ENCODE measurements at regions not wholly inside any gene's neighbourhood (a gene's known extent, or its start where the extent isn't known, plus 50 kb on each side); places are given as distances from the start of the nearest gene placed in this dataset.

- Histone ChIP-seq H3K27me3 (ENCODE audit: insufficient read depth, insufficient read length) (no peaks in the 10 kb centered on the region), H3K9ac (ENCODE audit: insufficient read length, low read depth) (no peak overlapping the region), H3K9me3 (ENCODE audit: insufficient read depth, low read length) (no peaks in the 10 kb centered on the region), H3K36me3 (ENCODE audit: insufficient read depth, insufficient read length, low read length) (no peaks in the 10 kb centered on the region), H3K4me3 (ENCODE audit: insufficient read length, low read depth) (no peak overlapping the region), H3K4me1 (ENCODE audit: insufficient read depth, insufficient read length) (no peaks in the 10 kb centered on the region)
- TF ChIP-seq ZNF274 (IDR thresholded peaks at IDR 0.05; ENCODE audit: low read depth, low read length) (no peak), YY1 (IDR thresholded peaks at IDR 0.05; ENCODE audit: insufficient read depth, insufficient read length) (no peak), SUZ12 (IDR thresholded peaks at IDR 0.05; ENCODE audit: extremely low read depth, insufficient read depth, insufficient read length) (no peak)
- no peak for DNase-seq (ENCODE audit: low read depth, low spot score)
These were observed 245.0 kb upstream of the KHDRBS2 start for GRCh38 chr6:62530985-62531384.

- no peak overlapping the region for H3K4me3 ChIP-seq (ENCODE audit: insufficient read length, low read depth)
- no peaks in the 10 kb centered on the region for H3K4me1 ChIP-seq (ENCODE audit: insufficient read depth, insufficient read length)
- no peak for DNase-seq (ENCODE audit: low read depth, low spot score)
These were observed 243.0 kb upstream of the KHDRBS2 start for GRCh38 chr6:62528894-62529526.

GRCh38 chr6:62523630-62524029, 237.6 kb upstream of the KHDRBS2 start:
- no peak for TF ChIP-seq SUZ12 (IDR thresholded peaks at IDR 0.05; ENCODE audit: extremely low read depth, insufficient read depth, insufficient read length)
- no peak for TF ChIP-seq YY1 (IDR thresholded peaks at IDR 0.05; ENCODE audit: insufficient read depth, insufficient read length)
- TF ChIP-seq ZNF274 (IDR thresholded peaks at IDR 0.05; ENCODE audit: low read depth, low read length), result no peak
- Histone ChIP-seq H3K4me3 (ENCODE audit: insufficient read length, low read depth) (no peak overlapping the region), H3K9ac (ENCODE audit: insufficient read length, low read depth) (no peak overlapping the region), H3K27me3 (ENCODE audit: insufficient read depth, insufficient read length) (no peaks in the 10 kb centered on the region), H3K36me3 (ENCODE audit: insufficient read depth, insufficient read length, low read length) (no peaks in the 10 kb centered on the region), H3K9me3 (ENCODE audit: insufficient read depth, low read length) (no peaks in the 10 kb centered on the region), H3K4me1 (ENCODE audit: insufficient read depth, insufficient read length) (no peaks in the 10 kb centered on the region)
- DNase-seq (ENCODE audit: low read depth, low spot score), result no peak

More at GRCh38 chr6:62528894-62529526, 243.0 kb upstream of the KHDRBS2 start:
- H3K36me3 ChIP-seq (ENCODE audit: insufficient read depth, insufficient read length, low read length), result no peaks in the 10 kb centered on the region
- H3K27me3 ChIP-seq (ENCODE audit: insufficient read depth, insufficient read length), result no peaks in the 10 kb centered on the region
- H3K9ac ChIP-seq (ENCODE audit: insufficient read length, low read depth), result no peak overlapping the region
- TF ChIP-seq SUZ12 (IDR thresholded peaks at IDR 0.05; ENCODE audit: extremely low read depth, insufficient read depth, insufficient read length) (no peak), ZNF274 (IDR thresholded peaks at IDR 0.05; ENCODE audit: low read depth, low read length) (no peak), YY1 (IDR thresholded peaks at IDR 0.05; ENCODE audit: insufficient read depth, insufficient read length) (no peak)
- H3K9me3 ChIP-seq (ENCODE audit: insufficient read depth, low read length), result no peaks in the 10 kb centered on the region

- Histone ChIP-seq H3K9me3 (ENCODE audit: insufficient read depth, low read length) (no peaks in the 10 kb centered on the region), H3K27me3 (ENCODE audit: insufficient read depth, insufficient read length) (no peaks in the 10 kb centered on the region), H3K9ac (ENCODE audit: insufficient read length, low read depth) (no peak overlapping the region), H3K4me3 (ENCODE audit: insufficient read length, low read depth) (no peak overlapping the region), H3K4me1 (ENCODE audit: insufficient read depth, insufficient read length) (no peaks in the 10 kb centered on the region), H3K36me3 (ENCODE audit: insufficient read depth, insufficient read length, low read length) (no peaks in the 10 kb centered on the region)
- TF ChIP-seq SUZ12 (IDR thresholded peaks at IDR 0.05; ENCODE audit: extremely low read depth, insufficient read depth, insufficient read length) (no peak), YY1 (IDR thresholded peaks at IDR 0.05; ENCODE audit: insufficient read depth, insufficient read length) (no peak), ZNF274 (IDR thresholded peaks at IDR 0.05; ENCODE audit: low read depth, low read length) (no peak)
- DNase-seq (ENCODE audit: low read depth, low spot score), result no peak
These were observed 233.5 kb upstream of the KHDRBS2 start for GRCh38 chr6:62519574-62519973.

- H3K36me3 ChIP-seq (ENCODE audit: insufficient read depth, insufficient read length, low read length), result no peaks in the 10 kb centered on the region
- H3K9me3 ChIP-seq (ENCODE audit: insufficient read depth, low read length), result no peaks in the 10 kb centered on the region
- H3K27me3 ChIP-seq (ENCODE audit: insufficient read depth, insufficient read length), result no peaks in the 10 kb centered on the region
- peak; percentile 38 for DNase-seq (ENCODE audit: low read depth, low spot score)
- TF ChIP-seq YY1 (IDR thresholded peaks at IDR 0.05; ENCODE audit: insufficient read depth, insufficient read length), result no peak
- TF ChIP-seq ZNF274 (IDR thresholded peaks at IDR 0.05; ENCODE audit: low read depth, low read length), result no peak
- no peak for TF ChIP-seq SUZ12 (IDR thresholded peaks at IDR 0.05; ENCODE audit: extremely low read depth, insufficient read depth, insufficient read length)
- no peaks in the 10 kb centered on the region for H3K4me1 ChIP-seq (ENCODE audit: insufficient read depth, insufficient read length)
- no peak overlapping the region for H3K9ac ChIP-seq (ENCODE audit: insufficient read length, low read depth)
- no peak overlapping the region for H3K4me3 ChIP-seq (ENCODE audit: insufficient read length, low read depth)
These were observed 230.5 kb upstream of the KHDRBS2 start for GRCh38 chr6:62516291-62517141.

GRCh38 chr6:62492192-62492822, 206.3 kb upstream of the KHDRBS2 start:
- no peak for DNase-seq (ENCODE audit: low read depth, low spot score)
- Histone ChIP-seq H3K4me1 (ENCODE audit: insufficient read depth, insufficient read length) (no peaks in the 10 kb centered on the region), H3K27me3 (ENCODE audit: insufficient read depth, insufficient read length) (no peaks in the 10 kb centered on the region), H3K9me3 (ENCODE audit: insufficient read depth, low read length) (no peaks in the 10 kb centered on the region), H3K9ac (ENCODE audit: insufficient read length, low read depth) (no peak overlapping the region), H3K4me3 (ENCODE audit: insufficient read length, low read depth) (no peak overlapping the region), H3K36me3 (ENCODE audit: insufficient read depth, insufficient read length, low read length) (no peaks in the 10 kb centered on the region)
- TF ChIP-seq YY1 (IDR thresholded peaks at IDR 0.05; ENCODE audit: insufficient read depth, insufficient read length) (no peak), ZNF274 (IDR thresholded peaks at IDR 0.05; ENCODE audit: low read depth, low read length) (no peak), SUZ12 (IDR thresholded peaks at IDR 0.05; ENCODE audit: extremely low read depth, insufficient read depth, insufficient read length) (no peak)

GRCh38 chr6:62480544-62480943, 194.5 kb upstream of the KHDRBS2 start:
- H3K9ac ChIP-seq (ENCODE audit: insufficient read length, low read depth), result no peak overlapping the region
- no peak for DNase-seq (ENCODE audit: low read depth, low spot score)
- TF ChIP-seq ZNF274 (IDR thresholded peaks at IDR 0.05; ENCODE audit: low read depth, low read length), result no peak
- TF ChIP-seq YY1 (IDR thresholded peaks at IDR 0.05; ENCODE audit: insufficient read depth, insufficient read length), result no peak
- no peak for TF ChIP-seq SUZ12 (IDR thresholded peaks at IDR 0.05; ENCODE audit: extremely low read depth, insufficient read depth, insufficient read length)

More at GRCh38 chr6:62480544-62480943, 194.5 kb upstream of the KHDRBS2 start:
- H3K4me3 ChIP-seq (ENCODE audit: insufficient read length, low read depth), result no peak overlapping the region
- no peaks in the 10 kb centered on the region for H3K27me3 ChIP-seq (ENCODE audit: insufficient read depth, insufficient read length)
- no peaks in the 10 kb centered on the region for H3K4me1 ChIP-seq (ENCODE audit: insufficient read depth, insufficient read length)
- H3K9me3 ChIP-seq (ENCODE audit: insufficient read depth, low read length), result no peaks in the 10 kb centered on the region
- no peaks in the 10 kb centered on the region for H3K36me3 ChIP-seq (ENCODE audit: insufficient read depth, insufficient read length, low read length)

Measured in NT2/D1 (cell line).